ENCODE measurements at regions not wholly inside any gene's neighbourhood (a gene's known extent, or its start where the extent isn't known, plus 50 kb on each side); places are given as distances from the start of the nearest gene placed in this dataset.
"Not testable (repeated sequence)": the region's sequence is repeated elsewhere in the genome, so short reads cannot be mapped to it uniquely, and the experiment has no call there.

DNA sequence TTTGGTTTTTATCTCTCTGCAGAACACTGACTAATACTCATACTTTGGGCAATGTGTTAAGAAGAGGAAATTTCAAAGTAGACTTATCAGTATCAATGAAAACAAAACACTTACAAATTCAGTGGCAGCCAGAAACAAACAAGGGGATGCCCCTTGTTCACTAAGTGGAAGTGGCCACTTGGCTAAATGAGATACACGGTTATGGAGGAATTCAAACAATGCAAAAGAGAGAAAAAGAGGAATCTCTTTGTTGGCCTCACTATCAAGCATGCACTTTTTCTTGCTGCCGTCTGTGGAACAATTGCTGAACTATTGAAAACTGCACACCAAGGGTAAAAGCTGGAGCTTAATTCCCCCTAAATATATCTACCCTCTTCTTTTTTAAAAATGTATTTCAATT lies 2044.9 kb upstream of the CDH6 start:
- no peak for DNase-seq

GRCh38 chr5:29148073-29148472 lies 2045.4 kb upstream of the CDH6 start:
- no peak for DNase-seq

DNA sequence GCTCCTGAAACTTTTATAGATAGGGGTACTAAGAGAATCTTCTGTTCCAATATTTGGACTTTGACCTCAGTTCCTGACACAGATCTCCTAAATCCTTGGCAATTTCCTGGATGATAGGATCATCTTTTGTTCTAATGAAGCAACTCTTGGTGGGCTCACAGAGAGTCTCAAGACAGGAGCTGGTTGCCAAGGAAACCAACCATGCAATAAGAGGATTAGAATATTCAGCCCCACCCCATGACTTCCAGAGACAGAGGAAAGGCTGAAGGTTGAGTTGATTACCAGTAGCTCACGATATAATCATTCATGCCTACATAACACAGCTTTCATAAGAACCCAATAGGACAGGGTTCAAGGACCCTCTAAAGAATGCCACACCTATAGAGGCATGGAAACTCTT lies 2050.2 kb upstream of the CDH6 start:
- no peak for DNase-seq

DNA sequence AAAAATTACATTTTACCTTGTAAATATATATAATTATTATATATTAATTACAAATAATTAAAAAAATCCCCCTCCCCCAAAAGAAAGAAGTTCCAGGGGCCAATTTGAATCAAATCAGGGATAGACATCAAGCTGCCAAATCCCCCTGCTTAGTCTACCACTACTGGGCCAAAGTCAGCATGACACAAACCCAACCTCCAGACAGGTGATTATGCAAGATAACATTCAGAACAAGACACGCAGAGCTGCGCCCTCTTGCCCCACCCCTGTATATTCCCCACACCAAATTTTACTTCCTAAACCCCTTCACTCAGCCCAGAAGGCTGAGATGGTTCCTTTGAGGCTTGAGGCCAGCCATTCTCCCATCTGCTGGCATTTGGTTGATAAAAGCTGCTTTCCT lies 2059.1 kb upstream of the CDH6 start:
- no peak for DNase-seq

DNA sequence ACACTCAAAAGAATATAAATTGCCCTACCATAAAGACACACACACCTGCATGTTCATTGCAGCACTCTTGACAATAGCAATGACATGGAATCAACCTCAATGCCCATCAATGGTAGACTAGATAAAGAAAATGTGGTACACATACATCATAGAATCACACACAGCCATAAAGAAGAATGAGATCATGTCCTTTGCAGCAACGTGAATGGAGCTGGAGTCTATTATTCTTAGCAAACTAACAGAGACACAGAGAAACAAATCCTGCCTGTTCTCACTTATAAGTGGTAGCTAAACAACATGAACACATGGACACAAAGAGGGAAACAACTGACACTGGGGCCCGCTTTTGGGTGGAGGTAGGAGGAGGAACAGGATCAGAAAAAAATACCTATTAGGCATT lies 2062.2 kb upstream of the CDH6 start:
- DNase-seq: no peak

DNA sequence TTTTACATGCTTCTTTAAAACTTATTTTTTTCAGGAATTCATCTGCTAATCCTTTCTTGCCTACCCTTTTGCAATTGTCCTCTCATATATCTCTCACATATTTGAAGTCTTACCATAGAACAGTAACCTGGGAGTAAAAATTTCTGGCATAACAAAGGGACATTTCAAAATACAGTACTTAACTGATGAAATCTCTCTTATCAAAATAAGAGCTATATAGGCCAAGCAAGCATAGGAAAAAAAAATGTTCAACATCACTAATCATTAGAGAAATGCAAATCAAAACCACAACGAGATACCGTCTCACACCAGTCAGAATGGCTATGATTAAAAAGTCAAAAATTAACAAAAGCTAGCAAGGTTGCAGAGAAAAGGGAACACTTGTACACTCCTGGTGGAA lies 2062.7 kb upstream of the CDH6 start:
- DNase-seq: no peak

DNA sequence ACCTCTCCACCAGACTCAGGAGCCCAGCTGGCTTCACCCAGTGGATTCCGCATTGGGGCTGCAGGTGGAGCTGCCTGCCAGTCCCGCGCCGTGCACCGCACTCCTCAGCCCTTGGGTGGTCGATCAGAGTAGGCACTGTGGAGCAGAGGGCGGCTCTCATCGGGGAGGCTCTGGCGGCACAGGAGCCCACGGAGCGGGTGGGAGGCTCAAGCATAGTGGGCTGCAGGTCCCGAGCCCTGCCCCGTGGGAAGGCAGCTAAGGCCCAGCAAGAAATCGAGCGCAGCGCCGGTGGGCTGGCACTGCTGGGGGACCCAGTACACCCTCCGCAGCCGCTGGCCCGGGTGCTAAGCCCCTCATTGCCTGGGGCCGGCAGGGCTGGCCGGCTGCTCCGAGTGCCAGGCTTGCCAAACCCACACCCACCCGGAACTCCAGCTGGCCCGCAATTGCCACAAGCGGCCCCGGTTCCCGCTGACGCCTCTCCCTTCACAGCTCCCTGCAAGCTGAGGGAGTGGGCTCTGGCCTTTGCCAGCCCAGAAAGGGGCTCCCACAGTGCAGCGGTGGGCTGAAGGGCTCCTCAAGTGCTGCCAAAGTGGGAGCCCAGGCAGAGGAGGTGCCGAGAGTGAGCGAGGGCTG lies 2065.8 kb upstream of the CDH6 start:
- DNase-seq: not testable (repeated sequence)

- DNase-seq: not testable (repeated sequence)
Observed at GRCh38 chr5:29126462-29126861, 2067.0 kb upstream of the CDH6 start.

- DNase-seq: no peak
Observed at GRCh38 chr5:29122306-29122705, 2071.2 kb upstream of the CDH6 start.

DNA sequence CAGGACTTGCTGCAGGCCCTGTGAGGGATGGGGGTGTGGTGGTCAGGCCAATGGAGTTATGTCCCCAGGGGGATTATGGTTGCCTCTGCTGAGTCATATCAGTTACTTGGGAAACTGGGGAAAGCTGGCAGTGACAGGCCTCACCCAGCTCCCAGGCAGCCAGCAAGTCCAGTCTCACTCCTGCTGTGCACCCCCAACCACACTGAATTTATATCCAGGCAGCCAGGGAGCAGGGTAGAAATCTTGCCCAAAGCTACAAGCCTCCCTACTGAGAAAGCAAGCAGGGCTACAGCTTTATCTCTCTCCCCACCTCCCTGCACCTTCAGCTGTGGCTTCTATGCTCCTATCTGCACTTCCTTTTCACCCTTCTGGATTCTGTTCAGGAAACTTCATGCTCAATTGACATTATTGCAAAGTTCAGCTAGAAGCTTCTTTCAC lies 2076.0 kb upstream of the CDH9 start:
- no peak for DNase-seq

DNA sequence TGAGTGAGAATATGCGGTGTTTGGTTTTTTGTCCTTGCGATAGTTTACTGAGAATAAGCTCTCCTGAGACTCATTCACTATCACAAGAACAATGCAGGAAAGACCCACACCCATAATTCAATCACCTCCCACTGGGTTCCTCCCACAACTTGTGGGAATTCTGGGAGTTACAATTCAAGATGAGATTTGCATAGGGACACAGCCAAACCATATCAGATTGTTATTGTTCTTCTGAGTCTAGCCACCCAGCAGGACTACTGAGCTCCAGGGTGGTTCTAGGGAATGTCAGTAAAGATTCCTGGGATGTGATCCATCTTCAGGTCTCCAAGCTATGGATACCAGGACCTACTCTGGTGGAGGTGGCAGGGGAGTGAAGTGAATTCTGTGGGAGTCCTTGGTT lies 2075.1 kb upstream of the CDH9 start:
- DNase-seq: no peak

DNA sequence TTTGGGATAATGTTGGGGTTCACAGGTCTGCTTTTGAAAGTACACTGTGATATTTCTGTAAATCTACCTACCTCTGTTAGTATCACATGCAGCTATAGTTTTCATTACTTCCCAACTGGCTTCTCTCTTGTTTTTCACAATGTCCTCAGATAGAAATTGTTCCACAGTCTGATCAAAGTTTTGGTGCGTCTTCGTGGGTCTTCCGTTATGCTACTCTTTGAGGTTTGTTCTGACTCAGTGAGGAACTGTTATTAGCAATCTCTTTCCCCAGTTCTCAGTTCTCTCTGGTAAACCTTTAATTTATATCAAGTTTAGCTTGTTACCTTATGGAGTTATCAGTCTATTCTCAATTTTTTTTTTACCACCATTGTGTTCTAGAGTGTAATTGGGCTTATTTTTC lies 2061.2 kb upstream of the CDH9 start:
- DNase-seq: no peak

DNA sequence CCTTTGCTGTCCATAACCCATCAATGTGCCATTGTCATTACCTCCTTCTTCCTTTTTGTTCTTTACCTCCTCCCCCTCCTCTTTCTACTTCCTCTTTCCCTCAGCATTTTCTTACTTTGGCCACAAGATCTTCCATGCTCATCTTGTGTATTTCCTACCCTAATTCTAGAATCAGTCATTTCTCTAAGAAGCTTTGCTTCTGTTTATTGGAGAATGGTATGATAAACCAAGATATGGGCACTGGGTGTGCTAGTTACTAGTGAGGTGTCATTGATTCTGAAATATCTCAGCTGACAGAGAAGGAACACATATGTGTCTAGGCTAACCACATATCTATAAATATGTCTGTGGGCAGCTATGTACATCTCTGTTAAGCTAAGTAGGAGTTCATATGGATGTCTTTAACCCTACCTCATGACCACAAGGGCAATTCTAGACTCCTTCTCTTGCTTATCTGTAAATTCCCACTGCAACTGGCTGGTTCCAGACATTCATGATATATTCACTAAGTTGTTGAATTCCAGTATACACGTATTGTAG lies 2051.3 kb upstream of the CDH9 start:
- no peak for DNase-seq

DNA sequence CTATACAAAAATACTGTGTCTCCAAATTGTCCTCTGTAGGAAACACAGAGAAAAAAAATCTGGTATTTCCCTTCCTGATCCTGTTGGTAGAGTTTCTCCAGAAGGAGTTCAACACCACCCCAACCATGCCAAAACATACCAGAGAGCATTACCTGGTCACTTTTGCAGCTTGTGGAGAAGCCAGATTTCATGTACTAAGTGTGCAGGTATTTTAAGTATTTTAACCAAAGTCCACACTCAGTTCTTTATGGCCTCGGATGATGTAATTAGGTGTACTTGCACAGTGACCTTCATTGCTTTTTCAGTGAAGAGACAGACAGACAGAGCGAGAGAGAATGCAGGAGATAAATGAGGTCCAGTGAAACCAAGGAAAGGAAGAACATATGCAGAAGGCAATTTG lies 2046.8 kb upstream of the CDH9 start:
- no peak for DNase-seq

DNA sequence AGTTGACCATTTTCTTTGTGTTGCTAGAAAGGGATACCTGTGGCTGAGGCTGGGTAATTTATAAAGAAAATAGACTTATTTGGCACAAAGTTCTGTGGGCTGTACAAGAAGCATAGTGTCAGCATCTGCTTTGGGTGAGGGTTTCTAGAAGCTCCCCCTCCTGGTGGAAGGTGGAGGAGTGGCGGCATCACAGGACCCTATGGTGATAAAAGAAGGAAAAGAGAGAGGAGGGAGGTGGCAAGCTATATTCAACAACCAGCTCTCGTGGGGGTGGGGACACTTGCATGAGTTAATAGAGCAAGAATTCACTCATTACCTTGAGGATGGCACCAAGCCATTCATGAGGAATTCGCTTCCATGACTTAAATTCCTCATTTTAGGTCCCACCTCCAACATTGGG lies 2041.4 kb upstream of the CDH9 start:
- DNase-seq: no peak

DNA sequence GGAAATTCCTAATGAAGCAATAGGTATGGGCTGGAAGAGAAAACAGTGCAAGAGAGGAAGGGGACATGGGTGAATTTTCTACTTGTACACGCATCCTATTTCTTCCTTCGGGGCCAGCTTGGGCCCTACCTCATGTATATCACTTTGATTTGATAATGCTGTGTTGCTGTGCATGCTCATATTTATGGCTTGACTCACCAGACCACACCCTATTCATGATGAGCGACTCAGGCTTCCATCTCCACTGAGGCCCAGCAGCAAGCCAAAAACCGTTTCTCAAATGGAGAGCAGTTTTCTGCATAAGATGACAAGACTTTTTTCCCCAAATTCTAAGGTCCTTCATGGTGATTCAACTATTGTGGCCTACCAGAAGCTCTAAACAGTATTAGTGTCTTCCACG lies 2039.1 kb upstream of the CDH9 start:
- no peak for DNase-seq

GRCh38 chr5:29069104-29069402 lies 2030.7 kb upstream of the CDH9 start:
- no peak for DNase-seq

DNA sequence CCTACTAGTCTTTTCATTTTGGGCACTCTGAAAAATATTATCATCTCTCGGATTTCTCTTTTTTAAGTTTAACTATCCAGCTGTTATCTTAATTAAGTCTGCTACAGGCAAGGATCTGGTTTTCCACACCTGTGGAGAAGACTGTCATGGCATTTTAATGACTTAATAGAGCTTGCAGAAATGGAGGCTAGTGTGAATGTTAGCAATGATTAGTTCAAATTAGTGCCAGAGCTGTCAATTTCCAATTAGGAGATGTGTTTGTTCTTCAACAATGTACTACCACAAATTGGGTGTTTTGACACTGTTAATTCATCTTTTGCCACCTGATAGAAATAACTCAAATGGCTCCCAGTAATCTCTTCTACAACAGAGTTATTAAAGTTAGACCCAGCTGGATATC lies 2023.0 kb upstream of the CDH9 start:
- no peak for DNase-seq

- no peak for DNase-seq
Observed at GRCh38 chr5:29054694-29055093, 2016.3 kb upstream of the CDH9 start.

DNA sequence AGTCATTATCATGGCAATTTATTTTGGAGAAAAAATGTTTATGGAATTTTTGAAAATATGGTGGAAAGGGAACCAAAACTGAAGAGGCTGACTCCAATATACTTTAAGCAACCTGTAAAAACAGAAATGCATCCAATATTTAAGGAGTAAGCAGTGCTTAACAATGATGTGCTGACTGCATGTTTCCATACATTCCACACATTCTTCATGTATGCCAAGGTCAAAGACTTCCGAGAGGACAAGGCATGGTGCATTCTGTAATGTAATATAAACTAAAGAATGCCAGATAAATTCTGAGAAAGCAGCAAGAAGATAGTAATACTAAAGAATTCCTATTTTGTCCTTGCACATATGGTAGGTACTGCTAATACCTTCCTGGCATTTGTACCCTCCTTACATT lies 2015.9 kb upstream of the CDH9 start:
- DNase-seq: no peak

DNA sequence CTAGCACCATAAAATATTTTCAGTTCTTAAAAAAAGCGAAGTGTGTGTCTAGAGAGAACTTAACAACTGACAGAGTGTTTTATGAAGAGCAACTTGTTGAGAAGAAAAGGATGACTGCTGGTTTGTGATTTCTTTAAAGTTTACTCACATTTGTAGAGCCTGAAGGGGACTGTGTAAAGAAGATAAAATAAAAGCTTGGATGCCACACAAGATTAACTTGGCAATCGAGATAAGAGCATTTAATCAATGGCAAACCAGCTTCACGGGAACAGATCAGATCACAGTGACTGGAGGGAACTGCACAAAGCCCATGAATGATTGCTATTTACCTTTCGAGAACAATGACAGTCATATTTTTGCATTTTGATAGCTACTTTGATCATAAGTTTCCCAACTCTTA lies 2013.1 kb upstream of the CDH9 start:
- DNase-seq: no peak

GRCh38 chr5:29042152-29042551 lies 2003.8 kb upstream of the CDH9 start:
- DNase-seq: no peak

- no peak for DNase-seq
Observed at GRCh38 chr5:29040404-29040803, 2002.0 kb upstream of the CDH9 start.

- DNase-seq: no peak
Observed at GRCh38 chr5:29039994-29040393, 2001.6 kb upstream of the CDH9 start.

- DNase-seq: no peak
Observed at GRCh38 chr5:29037716-29038115, 1999.3 kb upstream of the CDH9 start.

Data from occipital lobe (tissue), 1 donor.